GM06990 (cell line): ENCODE measurements at regions not wholly inside any gene's neighbourhood (a gene's known extent, or its start where the extent isn't known, plus 50 kb on each side); places are given as distances from the start of the nearest gene placed in this dataset.

Source experiments
- DNase-seq: peaks from one replicate; pipeline ENCODE4 v3.0.0-alpha.2; 2011; ENCODE audit not compliant: insufficient read length; ENCODE audit errors: extremely low read depth
- H3K27me3 ChIP-seq: replicated peaks from 2 replicates; pipeline ENCODE4 v1.6.0; 2011; ENCODE audit warnings: low read length; ENCODE audit not compliant: control insufficient read depth, insufficient read depth
- H3K36me3 ChIP-seq: 2 replicates; pipeline ENCODE4 v1.5.1; 2011; ENCODE audit warnings: low read length; ENCODE audit not compliant: control insufficient read depth, insufficient read depth
- H3K4me3 ChIP-seq: replicated peaks from 2 replicates; pipeline ENCODE4 v1.5.1; 2011; ENCODE audit warnings: low read depth, mild to moderate bottlenecking, control low read depth, low read length
- CTCF ChIP-seq: IDR thresholded peaks from 2 replicates; pipeline ENCODE4 v1.5.1; 2011; ENCODE audit warnings: low read length, control low read depth, mild to moderate bottlenecking, inconsistent platforms; ENCODE audit not compliant: insufficient read depth, poor library complexity, severe bottlenecking

GRCh38 chr10:28408237-28408777 lies 105.4 kb upstream of the MPP7 start:
- Histone ChIP-seq H3K27me3 (no peaks in the 10 kb centered on the region), H3K36me3 (no peaks in the 10 kb centered on the region), H3K4me3 (no peak overlapping the region)
- no peak for DNase-seq
- TF ChIP-seq CTCF: no peak

GRCh38 chr10:28410420-28411135 lies 107.7 kb upstream of the MPP7 start:
- H3K36me3 ChIP-seq: no peaks in the 10 kb centered on the region
- no peak for DNase-seq
- no peak for TF ChIP-seq CTCF
- no peaks in the 10 kb centered on the region for H3K27me3 ChIP-seq
- no peak overlapping the region for H3K4me3 ChIP-seq

GRCh38 chr10:28411136-28411460 lies 108.2 kb upstream of the MPP7 start:
- DNase-seq: no peak
- H3K4me3 ChIP-seq: no peak overlapping the region

GRCh38 chr10:28411648-28412047 lies 108.8 kb upstream of the MPP7 start:
- TF ChIP-seq CTCF: no peak
- Histone ChIP-seq H3K36me3 (no peaks in the 10 kb centered on the region), H3K27me3 (no peaks in the 10 kb centered on the region), H3K4me3 (no peak overlapping the region)
- DNase-seq: peak; percentile 70

More at GRCh38 chr10:28411136-28411460, 108.2 kb upstream of the MPP7 start:
- Histone ChIP-seq H3K27me3 (no peaks in the 10 kb centered on the region), H3K36me3 (no peaks in the 10 kb centered on the region)
- no peak for TF ChIP-seq CTCF

- no peak overlapping the region for H3K4me3 ChIP-seq
- TF ChIP-seq CTCF: no peak
- H3K36me3 ChIP-seq: no peaks in the 10 kb centered on the region
- H3K27me3 ChIP-seq: no peaks in the 10 kb centered on the region; the same call in 1 of the 2 replicates
- DNase-seq: no peak
Observed at GRCh38 chr10:28418069-28418468, 114.8 kb upstream of the WAC start.
